ENCODE measurements at regions not wholly inside any gene's neighbourhood (a gene's known extent, or its start where the extent isn't known, plus 50 kb on each side); places are given as distances from the start of the nearest gene placed in this dataset.

DNA sequence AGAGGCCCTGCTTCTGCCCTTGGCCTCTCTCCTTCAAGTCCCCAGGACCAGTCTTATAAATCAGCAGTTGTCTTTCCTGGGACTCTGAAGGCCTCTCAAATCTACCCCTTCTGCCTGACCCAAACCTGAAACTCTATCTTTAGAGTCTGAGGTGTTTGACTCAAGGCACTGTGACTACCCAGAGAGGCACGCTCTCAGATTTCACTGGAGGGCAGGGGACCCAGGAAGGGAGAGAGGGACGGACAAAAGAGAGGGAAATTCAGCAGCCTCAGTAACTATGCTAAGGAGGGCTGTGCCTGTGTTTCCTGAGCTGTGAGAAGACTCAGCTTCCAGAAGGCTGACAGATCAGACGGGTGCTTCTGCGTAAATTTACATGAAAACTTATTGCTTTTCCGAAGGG is 217.8 kb downstream of the HAUS1 start:
- DNase-seq (ENCODE audit: low read depth): peak; percentile 50

DNA sequence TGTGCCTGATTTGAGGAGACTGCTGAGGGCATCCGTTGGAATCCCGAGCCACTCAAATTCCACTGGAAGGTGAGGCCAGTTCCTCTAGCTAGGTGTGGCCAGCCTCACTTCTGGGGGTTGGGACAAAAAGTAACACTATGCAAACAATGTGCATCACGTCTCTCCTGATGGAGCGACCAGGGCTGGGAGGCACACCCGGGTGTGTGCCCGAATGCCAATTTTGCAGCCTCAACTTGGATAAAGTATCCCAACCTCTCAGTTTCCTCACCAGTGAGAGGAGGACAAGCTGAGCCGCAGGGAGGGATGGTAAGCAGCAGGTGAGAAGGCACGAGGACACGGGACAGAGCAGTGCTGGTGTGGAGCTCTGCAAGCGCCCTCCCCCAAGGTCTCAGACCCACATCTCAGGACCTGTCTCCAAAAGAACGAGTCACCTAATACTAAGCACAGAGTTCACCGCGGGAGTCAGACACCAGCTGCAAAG is 218.3 kb downstream of the HAUS1 start:
- peak; percentile 62 for DNase-seq (ENCODE audit: low read depth)

DNA sequence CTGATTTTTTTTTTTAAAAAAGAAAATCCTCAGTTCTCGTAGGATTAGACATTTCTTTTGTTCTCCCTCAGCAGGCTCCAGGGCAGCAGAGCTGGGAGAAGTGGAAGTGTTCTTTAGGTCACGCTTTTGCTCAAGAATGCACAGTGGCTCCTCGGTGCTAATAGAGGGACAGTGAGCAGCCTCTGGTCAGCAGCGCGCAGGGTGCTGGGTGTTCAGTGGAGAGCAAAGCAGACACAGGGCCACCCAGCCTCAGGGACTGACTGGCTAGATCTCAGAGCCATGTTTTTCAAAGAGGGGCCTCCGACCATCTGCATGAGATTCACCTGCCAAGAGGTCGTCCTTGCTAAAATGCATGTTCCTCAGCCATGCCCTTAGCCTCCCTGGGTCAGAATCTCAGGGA is 218.8 kb downstream of the HAUS1 start:
- DNase-seq (ENCODE audit: low read depth): peak; percentile 31

DNA sequence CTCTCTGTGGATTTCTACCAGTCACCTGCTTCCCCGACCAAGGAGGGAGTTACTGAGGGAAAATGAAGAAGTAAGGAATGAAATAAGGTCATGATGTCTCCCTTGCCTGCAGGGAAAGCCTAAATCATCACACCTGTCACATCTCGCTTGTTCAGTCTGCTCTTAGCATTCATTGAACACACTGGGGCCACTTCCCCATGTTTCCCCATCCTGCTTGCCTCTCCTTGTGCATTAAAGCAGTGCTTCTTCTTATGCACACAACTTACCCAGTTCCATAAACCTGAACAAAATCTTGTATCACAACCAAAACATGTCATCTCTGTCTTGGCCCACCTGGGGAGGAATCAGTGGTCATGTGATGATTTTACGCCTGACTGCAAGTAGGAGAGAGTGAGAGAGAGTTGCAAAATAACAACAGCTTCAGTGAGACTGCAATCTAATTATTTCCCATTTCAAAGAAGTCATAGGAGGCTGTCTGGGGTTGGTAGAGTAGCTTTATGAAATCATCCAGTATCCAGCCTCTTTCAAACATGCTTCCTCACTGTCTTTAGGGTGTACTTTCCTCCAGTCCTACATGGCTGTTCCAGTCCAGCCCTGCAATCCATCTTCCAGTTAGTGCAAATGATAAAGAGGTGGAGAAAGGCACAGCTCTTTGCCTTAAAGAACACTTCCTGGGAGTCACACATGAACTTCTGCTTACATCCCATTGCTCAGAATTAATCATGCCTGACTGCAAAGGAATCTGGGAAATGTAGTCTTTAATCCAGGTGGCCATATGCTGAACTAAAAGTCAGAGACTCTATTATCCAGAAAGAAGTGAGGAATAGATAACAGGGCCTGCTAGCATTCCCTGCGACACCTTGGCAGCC is 220.1 kb downstream of the HAUS1 start:
- peak; percentile 87 for DNase-seq (ENCODE audit: low read depth)

DNA sequence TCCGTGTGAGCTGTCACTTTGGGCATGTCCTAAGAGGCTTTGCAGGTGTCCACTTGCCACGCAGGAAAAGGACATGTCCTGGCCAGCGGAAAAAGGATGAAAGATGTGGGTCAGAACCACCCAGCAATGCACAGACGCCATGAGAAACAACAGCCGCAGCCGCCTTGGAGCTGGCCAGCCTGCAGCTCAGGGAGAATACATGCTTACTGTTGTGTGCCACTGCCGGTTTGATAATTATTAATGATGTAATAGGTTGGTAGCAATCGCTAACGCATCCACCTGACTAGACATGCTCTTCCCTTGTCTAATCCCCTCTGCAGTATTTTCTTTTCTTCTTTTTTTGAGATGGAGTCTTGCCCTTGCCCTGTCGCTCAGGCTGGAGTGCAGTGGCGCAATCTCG is 221.7 kb downstream of the HAUS1 start:
- DNase-seq (ENCODE audit: low read depth): no peak

DNA sequence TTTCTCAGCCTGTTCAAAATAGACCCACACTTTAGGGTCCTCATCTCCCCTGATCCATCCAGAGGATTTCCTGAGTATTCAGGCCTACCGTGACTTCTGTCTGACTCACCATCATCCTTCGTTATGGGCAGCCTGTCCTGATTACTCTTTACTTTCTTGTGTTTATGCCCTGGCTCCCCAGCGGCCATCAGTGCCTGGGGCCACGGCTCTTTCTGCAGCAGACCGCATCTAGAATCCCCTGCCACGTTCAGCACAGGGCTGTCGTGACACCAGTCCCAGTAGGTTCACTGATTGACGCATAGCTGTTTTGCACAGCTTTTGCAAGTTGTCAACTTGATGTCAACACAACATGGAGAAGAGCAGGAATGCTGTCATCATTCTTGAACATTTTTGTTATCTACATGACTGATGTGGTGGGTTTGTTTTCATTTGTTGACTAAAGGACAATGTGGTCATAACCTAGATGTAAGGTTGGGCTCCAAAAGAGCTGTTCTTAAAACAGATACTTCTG is 225.6 kb downstream of the HAUS1 start:
- DNase-seq (ENCODE audit: low read depth): no peak

DNA sequence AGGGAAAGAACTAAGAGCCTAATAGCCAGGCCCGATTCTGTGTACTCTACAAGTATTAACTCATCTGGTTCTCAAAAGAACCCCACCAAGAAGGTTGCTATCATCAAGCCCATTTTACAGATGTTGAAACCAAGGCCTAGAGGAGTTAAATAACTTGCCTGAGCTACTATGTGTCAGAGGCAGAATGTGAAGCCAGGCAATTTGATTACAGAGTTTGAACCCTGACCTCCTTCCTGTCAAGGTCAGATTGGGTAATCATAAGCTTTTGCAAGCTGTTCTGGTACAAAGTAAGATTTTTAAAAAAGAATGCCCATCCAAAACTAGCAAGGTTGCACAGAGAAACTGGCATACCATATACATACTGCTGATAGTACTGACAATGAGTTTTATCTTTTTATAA is 227.1 kb downstream of the HAUS1 start:
- DNase-seq (ENCODE audit: low read depth): no peak

DNA sequence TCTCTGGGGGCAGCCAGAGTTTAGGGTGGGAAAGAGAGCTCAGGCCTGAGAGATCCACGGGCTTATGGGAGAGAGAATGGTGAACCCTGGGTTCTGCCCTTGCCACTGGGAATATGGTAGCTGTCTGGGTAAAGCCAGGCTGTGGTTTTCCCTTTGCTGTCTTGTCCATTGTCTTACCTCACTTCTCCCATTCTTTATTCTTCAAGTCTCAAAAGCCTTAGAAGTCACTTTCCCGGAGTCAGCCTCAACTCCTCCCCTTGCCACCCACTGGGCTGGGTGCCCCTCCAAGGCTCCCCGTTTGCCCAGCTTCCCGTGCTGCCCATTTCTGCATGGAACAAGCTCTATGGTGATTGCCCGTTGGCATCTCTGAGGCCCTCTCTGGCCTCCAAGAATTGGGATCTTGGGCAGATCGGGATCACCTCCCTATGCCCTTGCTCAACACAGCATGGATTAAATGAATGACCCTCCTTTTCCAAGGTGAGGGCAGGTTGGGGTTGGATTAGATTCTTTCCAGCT is 228.2 kb downstream of the HAUS1 start:
- DNase-seq (ENCODE audit: low read depth): no peak

DNA sequence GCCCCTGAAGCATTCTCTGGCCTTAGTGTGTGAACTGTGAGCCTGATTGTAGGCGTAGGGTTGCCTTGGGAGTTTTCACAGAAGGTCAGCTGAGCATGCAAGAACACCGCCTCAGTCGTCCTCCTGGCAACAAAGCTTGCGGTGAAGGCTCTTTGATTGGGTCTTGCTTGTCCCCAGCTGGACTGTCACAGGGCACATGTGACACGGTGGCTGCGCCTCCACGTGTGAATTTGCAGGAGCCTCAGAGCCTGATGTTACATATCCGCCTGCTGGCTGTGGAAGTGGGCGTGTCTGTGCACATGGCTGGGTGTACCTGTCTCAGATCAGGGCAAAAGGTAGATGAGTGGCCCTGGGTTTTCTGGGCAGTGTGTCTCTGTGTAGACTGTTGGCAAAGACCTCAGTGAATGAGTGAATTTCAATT is 228.7 kb downstream of the HAUS1 start:
- DNase-seq (ENCODE audit: low read depth): no peak

DNA sequence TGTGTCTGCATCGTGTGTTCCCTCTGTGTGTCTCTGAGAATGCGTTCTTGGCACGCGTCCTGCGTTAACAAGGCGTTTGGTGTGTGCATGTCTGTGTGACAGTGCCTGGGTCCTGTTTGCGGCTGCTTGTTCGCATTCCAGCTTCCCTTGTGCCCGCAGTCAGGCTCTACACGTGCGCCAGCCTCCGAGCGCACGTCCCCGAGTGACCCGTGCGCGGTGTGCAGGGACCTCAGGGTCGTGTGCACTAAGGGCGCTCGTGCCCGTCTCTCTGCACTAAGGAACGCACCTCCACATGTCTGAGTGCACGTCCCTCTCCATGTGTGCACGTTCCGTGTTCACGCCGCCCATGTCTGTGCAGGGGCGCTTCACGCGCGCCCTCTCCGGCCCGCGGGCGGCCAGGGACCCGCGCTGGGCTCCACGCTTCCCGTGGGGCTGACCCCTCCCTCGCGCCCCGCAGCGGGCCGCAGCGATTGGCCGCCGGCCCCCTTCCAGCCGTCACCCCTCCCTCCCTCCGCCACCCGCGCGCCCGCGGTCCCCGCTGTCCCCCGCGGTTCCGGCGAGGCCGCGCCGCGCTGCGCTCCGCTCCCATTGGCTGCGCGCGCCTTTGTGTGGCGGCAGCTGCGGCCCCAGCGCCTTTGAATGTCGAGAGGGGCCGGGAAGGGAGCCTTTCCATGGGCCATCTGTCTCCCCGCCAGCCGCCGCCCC is 229.4 kb downstream of the HAUS1 start:
- DNase-seq (ENCODE audit: low read depth): no peak

DNA sequence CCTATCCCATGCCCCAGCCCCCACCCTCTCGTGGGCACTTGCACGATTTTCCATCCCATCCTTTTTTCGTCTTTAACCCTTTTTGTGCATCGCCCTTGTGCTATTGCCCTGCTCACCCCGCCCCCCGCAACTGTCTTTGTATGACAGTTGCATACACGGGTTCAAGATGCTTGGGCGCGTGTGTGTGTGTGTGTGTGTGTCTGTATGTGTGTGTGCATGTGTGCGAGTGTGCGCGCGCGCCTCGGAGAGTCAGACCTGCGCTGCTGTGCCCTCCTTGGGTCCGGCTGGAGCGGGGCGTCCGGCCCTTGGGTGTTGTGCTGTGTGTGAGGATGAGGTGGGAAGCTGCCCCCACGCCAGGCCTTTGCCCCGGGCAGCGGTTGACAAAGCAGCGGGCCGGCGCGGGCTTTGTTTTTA is 230.7 kb downstream of the HAUS1 start:
- no peak for DNase-seq (ENCODE audit: low read depth)

DNA sequence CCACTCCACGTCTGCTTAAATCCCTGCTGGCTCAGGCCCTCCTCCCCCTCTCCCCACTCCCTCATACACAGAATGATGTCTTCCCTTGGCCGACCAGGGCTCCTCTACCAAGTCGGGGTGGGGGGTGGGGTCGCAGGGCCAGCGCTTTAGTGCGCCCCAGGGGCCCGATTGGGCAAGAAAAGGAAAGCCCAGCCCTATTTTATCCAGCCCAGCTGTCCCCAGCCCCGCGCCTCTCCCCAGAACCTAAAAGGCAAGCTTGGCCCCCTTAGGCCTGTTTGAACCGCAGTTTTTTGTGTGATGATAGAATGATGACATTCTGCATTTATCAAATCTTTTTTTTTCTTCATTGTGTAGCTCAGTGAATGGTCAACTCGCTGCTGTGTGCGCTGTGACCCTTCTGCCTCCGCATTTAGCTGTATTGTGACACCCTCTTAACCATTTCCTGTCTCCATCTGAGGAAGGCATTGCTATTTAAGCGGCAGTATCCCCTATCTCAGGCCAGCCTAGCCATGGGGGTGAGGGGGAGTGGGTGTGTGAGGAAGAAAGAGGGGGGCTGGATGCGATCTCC is 231.4 kb downstream of the HAUS1 start:
- no peak for DNase-seq (ENCODE audit: low read depth)

DNA sequence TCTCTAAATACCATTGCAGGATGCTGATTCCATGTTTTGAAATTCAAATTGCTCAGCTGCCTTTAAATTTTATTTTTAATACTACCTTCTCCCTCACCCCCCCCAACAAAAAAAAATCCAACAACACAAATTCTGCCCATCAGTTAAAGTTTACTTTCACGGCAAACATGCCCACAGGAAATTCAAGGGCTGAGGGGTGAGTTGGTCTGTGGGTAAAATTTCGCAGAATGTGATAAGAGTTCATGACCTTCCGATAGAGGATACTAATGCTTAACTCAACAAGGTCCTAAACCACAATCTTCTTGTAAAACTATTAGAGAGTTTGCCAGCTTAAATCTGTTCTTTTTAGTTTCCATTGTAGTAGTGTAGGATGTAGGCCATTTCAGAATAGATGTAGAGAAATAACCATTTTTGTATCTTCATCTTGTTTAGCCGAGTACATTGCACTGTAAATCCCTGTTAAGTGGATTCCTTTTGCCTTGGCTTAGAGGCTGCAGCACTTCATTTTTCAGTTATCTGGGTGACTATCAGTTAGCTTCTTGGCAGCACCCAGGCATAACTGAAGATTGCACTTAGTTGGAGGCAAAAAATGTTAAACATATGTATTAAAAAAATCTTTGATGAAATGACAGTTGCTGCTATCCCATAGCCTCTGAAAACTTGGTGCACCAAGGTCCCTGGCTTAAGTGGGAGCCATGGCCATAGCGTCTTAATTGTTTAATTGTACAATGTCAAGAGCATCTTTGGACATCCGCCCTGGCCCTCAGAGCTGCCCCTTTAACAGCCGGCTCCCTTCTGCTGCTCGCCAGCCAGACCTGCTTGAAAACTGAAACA is 232.3 kb downstream of the HAUS1 start:
- DNase-seq (ENCODE audit: low read depth): no peak

DNA sequence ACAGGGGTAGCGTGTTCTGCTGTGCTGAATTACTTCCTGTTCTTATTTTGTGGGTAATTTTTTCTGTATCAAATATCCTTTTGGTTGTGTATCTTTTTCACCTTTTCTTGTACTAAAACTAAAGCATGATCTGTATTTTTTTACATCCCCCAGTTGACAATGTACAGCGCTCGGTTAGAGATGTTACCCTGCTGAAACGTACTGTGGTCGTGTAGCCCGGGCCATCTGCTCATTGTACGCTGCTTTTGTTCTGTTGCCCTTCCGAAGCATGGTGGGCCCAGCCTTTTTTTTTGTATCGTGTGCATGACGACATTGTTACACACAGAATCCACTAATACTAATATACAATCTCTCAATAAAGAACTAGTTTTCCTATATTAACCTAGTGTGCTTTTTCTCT is 233.1 kb downstream of the HAUS1 start:
- DNase-seq (ENCODE audit: low read depth): no peak

DNA sequence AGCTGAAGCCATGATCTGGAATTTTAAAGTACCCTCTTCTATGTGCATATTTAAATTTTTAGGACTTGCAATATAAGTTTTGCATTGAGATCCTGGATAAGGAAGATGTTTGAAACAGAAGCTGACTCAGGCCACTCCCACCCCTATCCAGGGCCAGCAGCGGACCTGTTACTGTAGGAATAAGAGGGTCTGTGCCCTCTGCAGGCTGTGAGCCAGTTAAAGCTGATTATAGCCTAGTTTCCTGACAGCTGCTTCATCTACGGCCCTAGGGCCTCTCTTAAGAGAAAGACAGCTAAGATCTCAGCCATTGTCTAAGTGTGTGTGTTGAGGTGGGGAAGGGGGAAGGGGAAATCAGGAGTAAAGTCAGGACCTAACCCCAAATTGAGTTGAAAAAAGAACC is 234.0 kb downstream of the HAUS1 start:
- DNase-seq (ENCODE audit: low read depth): no peak

DNA sequence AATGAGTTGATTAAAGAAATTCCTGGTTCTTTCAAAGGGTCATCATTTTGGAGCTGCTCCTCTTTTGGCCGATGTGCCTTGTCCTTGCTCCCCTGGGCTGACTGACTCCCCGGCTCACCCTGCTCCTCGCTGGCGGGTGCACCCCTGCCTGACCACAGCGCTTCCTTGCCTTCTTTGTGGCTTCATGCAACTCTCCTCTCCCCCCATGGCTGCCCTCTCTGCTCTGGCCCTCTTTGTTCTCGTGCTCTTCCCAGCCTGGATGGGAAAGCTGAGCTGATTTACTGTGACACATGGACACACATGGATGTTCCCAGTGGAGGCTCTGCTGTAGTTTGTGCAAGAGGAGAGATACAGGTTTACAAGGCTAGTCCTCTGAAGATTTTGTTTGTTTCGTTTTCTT is 234.6 kb downstream of the HAUS1 start:
- DNase-seq (ENCODE audit: low read depth): peak; percentile 32

DNA sequence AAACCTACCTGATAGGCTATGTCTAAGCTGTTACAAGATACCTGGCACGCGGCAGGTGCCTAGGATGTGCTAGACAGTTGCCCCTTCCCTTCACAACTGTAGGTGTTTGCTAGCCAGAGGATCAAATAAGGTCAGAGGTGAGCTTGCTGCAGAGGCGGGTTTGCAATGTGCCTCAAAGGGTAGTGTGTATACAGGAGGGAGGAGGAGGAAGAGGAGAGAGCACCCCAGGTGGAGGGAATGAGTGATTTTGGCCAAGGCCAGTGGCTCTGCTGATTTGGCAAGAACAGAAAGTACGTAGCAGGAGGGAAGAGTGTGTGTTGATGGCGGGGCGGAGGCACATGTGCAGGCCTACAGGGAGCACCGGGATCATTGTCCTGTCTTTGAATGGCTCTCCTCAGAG is 236.5 kb downstream of the HAUS1 start:
- DNase-seq (ENCODE audit: low read depth): no peak

DNA sequence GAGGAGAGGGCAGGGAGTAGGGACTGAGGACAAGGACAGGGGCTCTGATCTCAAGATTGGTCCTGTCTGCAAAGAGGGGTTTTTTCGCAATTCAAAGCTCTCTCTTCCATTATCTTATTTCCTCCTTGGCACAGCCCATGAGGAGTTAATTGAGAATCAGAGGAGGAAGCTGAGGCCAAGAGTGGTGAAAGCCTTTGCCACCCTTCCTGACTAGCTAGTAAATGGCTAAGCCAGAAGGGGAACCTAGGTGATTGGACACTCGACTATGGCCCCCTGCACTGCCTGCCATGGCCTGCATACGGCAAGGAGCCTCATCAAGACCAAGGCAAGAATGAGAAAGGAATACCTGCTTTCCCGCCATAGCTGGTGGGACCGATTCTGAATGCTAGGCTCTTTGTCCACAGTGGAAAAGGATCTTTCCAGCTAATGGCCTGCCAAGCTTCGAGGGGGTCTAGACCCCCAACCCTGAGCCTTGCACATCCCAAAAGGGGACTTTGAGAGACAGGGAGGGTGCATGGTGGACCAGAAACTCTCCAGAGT is 237.9 kb downstream of the HAUS1 start:
- no peak for DNase-seq (ENCODE audit: low read depth)

DNA sequence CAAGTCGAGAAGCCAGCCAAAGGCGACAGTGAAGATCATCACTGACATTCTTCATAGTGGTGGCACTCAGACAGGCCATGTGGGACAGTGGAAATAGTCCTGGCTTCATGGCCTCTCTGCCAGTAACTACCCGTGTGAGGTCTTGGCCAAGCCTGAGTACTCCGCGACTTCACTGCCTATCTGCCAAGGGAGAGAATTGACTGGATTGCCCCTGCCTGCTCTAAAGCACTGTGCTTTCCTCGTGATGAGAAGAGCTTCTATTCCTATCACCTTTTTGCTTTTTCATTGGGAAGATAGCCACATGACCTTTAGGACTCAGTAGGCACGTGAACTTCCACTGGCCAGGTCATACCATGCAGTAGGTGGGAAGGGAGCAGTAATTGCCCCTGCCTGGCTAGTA is 239.3 kb downstream of the HAUS1 start:
- no peak for DNase-seq (ENCODE audit: low read depth)

DNA sequence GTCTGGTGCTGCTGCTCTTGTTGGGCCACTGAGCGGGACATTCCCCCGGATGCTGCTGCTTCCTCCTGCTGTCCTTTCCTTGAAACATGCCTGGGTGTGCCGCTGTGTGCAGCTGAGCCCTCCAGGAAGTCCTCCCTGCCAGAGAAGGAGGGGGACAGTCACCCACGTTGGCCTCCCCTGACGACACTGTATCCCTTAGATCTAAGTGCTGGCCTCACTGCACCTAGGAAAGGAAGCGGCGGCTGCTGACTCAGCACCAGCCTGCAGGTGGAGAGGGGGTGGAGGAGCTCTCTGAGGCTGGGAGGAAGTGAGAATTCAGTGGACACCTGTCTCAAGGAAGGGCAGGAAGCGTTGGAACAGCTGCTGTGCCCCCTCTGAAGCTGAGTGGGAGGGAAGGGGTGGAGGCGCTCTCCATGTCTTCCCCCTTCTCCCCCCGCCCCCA is 239.8 kb downstream of the HAUS1 start:
- DNase-seq (ENCODE audit: low read depth): peak; percentile 18

All from renal cortical epithelial cell (primary cell).